Erythroblast (primary cell): ENCODE measurements at regions not wholly inside any gene's neighbourhood (a gene's known extent, or its start where the extent isn't known, plus 50 kb on each side); places are given as distances from the start of the nearest gene placed in this dataset.

ENCODE experiments used
- GATA1 ChIP-seq: IDR thresholded peaks from 2 replicates; pipeline ENCODE4 v1.6.1; 2011; ENCODE audit warnings: low read depth, mild to moderate bottlenecking, control low read depth, low read length, moderate library complexity
- POLR2A ChIP-seq: IDR thresholded peaks from 2 replicates; pipeline ENCODE4 v1.6.1; 2011; ENCODE audit warnings: mild to moderate bottlenecking, low read length

DNA sequence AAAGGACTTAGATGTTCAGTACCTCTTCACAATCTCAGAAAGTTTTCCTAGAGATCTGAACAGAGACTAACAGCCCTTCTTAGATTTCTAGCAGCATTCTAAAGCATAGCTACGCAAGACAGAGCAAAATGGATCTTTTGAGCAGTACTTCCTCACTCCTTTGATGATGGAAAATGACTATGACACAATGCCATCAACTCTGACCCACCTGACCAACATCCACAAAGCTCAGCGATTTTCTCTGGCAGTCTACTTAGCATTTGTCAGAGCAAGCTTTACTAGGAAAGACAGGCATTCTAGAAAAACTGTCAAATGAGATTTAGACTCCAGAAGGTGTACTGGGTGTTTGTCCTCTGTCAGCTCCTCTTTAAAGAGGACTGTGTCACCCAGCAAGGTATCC lies 180.9 kb upstream of the ACVR2A start:
- TF ChIP-seq POLR2A (no peak), GATA1 (no peak)
